HCT116 (cell line): ENCODE measurements at regions not wholly inside any gene's neighbourhood (a gene's known extent, or its start where the extent isn't known, plus 50 kb on each side); places are given as distances from the start of the nearest gene placed in this dataset.

Experiments used
- ATAC-seq: fragments of 200-7000 bp; cut with Tn5 transposase; 2 replicates; pipeline ENCODE4 v1.9.1; 2020; ENCODE audit warnings: mild to moderate bottlenecking, moderate library complexity
- BruUV-seq: library from RNA; stranded (reverse); fragments of 400-500 nt; replicated peaks from 2 replicates; lab custom pipeline; 2021; lab: Mats Ljungman, UMichigan
- CTCF ChIA-PET: fragments of 300-600 bp; sonication (Branson Sonifier 250); formaldehyde crosslinking; loops from one replicate; lab custom pipeline; 2021; ENCODE audit warnings: antibody characterized with exemption; lab: Charles Lee
- POLR2A ChIA-PET: fragments of 300-600, 350-600 bp; sonication (Branson Sonifier 250); formaldehyde crosslinking; loops from one replicate; lab custom pipeline; 2021; ENCODE audit warnings: antibody characterized with exemption; lab: Charles Lee
- RAD21 ChIA-PET, 2 experiments: fragments of 300-600 bp; sonication (Branson Sonifier 250); formaldehyde crosslinking; loops; one replicate each; lab custom pipeline; 2023; ENCODE audit warnings: low total read pairs in 2 of 2; ENCODE audit not compliant: uncharacterized antibody in 2 of 2, unreplicated experiment in 2 of 2, low non-redundant PET in 1 of 2; lab: Charles Lee
- DNase-seq: peaks from one replicate; pipeline ENCODE4 v3.0.0-alpha.2; 2010; ENCODE audit warnings: low read depth, low spot score
- H2AFZ ChIP-seq: fragments of 200-600 bp; shearing (Covaris generic), sonication (generic); 2 replicates; pipeline ENCODE4 v1.6.1; 2017; ENCODE audit warnings: low read depth, mixed run types, mixed read lengths, antibody characterized with exemption, low read length; ENCODE audit not compliant: poor library complexity, severe bottlenecking
- H3K27ac ChIP-seq: 2 replicates; pipeline ENCODE4 v1.5.1; 2012; ENCODE audit warnings: low read depth, low read length
- H3K27me3 ChIP-seq: fragments of 200-600 bp; sonication (generic); 2 replicates; pipeline ENCODE4 v1.6.1; 2016; ENCODE audit warnings: mixed run types, low read length, mixed read lengths; ENCODE audit not compliant: insufficient read depth
- H3K36me3 ChIP-seq, 2 experiments: fragments of 200-500 bp in 1 of 2; fragments of 200-600 bp in 1 of 2; sonication (Bioruptor generic) in 1 of 2; sonication (generic) in 1 of 2; 2 replicates each; pipeline versions ENCODE4 v1.5.1 to v1.6.1; 2014 to 2016; ENCODE audit warnings: low read length in 2 of 2, inconsistent platforms in 1 of 2, mixed read lengths in 1 of 2, mixed run types in 1 of 2; ENCODE audit not compliant: insufficient read depth in 2 of 2, control insufficient read depth in 1 of 2
- H3K4me1 ChIP-seq, 2 experiments: fragments of 200-600 bp in 1 of 2; sonication (generic) in 1 of 2; 2 replicates each; pipeline versions ENCODE4 v1.5.1 to v1.6.1; 2012 to 2017; ENCODE audit warnings: low read length in 2 of 2, inconsistent platforms in 1 of 2, mild to moderate bottlenecking in 1 of 2, mixed read lengths in 1 of 2, mixed run types in 1 of 2, moderate library complexity in 1 of 2; ENCODE audit not compliant: insufficient read depth in 2 of 2, control insufficient read depth in 1 of 2
- H3K4me2 ChIP-seq: fragments of 200-600 bp; sonication (generic); 2 replicates; pipeline ENCODE4 v1.6.1; 2017; ENCODE audit warnings: mixed run types, low read length, mixed read lengths
- H3K4me3 ChIP-seq, 2 experiments: fragments of 200-600 bp in 1 of 2; sonication (generic) in 1 of 2; replicated peaks in 1 of 2; 2 replicates each; pipeline ENCODE4 v1.5.1; 2011 to 2016; ENCODE audit warnings: low read length in 2 of 2, control low read depth in 1 of 2, low read depth in 1 of 2, mild to moderate bottlenecking in 1 of 2, mixed read lengths in 1 of 2, mixed run types in 1 of 2
- H3K79me2 ChIP-seq: fragments of 200-600 bp; sonication (generic); 2 replicates; pipeline ENCODE4 v1.6.1; 2017; ENCODE audit warnings: mild to moderate bottlenecking, mixed run types, low read length, moderate library complexity, mixed read lengths; ENCODE audit not compliant: insufficient read depth
- H3K9ac ChIP-seq: fragments of 200-600 bp; sonication (generic); 2 replicates; pipeline ENCODE4 v1.6.1; 2016; ENCODE audit warnings: low read length, mixed read lengths
- H3K9me2 ChIP-seq: fragments of 200-600 bp; sonication (generic), shearing (Covaris generic); 2 replicates; pipeline ENCODE4 v1.6.1; 2017; ENCODE audit warnings: mixed run types, mild to moderate bottlenecking, moderate library complexity; ENCODE audit not compliant: insufficient read depth
- H3K9me3 ChIP-seq, 2 experiments: fragments of 200-500 bp in 1 of 2; fragments of 200-600 bp in 1 of 2; sonication (Bioruptor generic) in 1 of 2; sonication (generic) in 1 of 2; 2 replicates each; pipeline ENCODE4 v1.6.1; 2014 to 2017; ENCODE audit warnings: low read length in 2 of 2, mixed read lengths in 2 of 2, inconsistent platforms in 1 of 2, low read depth in 1 of 2, mild to moderate bottlenecking in 1 of 2, mixed run types in 1 of 2, moderate library complexity in 1 of 2; ENCODE audit not compliant: control insufficient read depth in 1 of 2, insufficient read depth in 1 of 2
- H4K20me1 ChIP-seq: fragments of 200-600 bp; sonication (generic), shearing (Covaris generic); 2 replicates; pipeline ENCODE4 v1.6.1; 2017; ENCODE audit warnings: mixed run types, mild to moderate bottlenecking, moderate library complexity; ENCODE audit not compliant: insufficient read depth
- ATF3 ChIP-seq: IDR thresholded peaks from 2 replicates; pipeline ENCODE4 v1.6.1; 2012
- CBX3 ChIP-seq: IDR thresholded peaks from 2 replicates; pipeline ENCODE4 v1.6.1; 2012; ENCODE audit warnings: low read depth
- EZH2 ChIP-seq: fragments of 200-600 bp; sonication (generic); IDR thresholded peaks from 2 replicates; pipeline ENCODE4 v1.6.1; 2017; ENCODE audit warnings: antibody characterized with exemption, mixed run types
- EZH2phosphoT487 ChIP-seq: fragments of 200-600 bp; IDR thresholded peaks from 2 replicates; pipeline ENCODE4 v1.6.1; 2018; ENCODE audit warnings: antibody characterized with exemption, borderline replicate concordance
- JUND ChIP-seq: IDR thresholded peaks from 2 replicates; pipeline ENCODE4 v1.6.1; 2012
- POLR2A ChIP-seq: IDR thresholded peaks from 2 replicates; pipeline ENCODE4 v1.7.0; 2011; ENCODE audit warnings: borderline replicate concordance; ENCODE audit not compliant: insufficient read depth, insufficient read length; ENCODE audit errors: extremely low read depth
- SIN3A ChIP-seq: IDR thresholded peaks from 2 replicates; pipeline ENCODE4 v1.6.1; 2012; ENCODE audit warnings: low read depth
- SP1 ChIP-seq: IDR thresholded peaks from 2 replicates; pipeline ENCODE4 v1.6.1; 2012; ENCODE audit warnings: low read depth
- TCF7L2 ChIP-seq: IDR thresholded peaks from 2 replicates; pipeline ENCODE4 v1.7.0; 2011; ENCODE audit warnings: borderline replicate concordance, inconsistent platforms; ENCODE audit not compliant: insufficient read depth, insufficient read length; ENCODE audit errors: extremely low read depth
- YY1 ChIP-seq: IDR thresholded peaks from 2 replicates; pipeline ENCODE4 v1.6.1; 2011; ENCODE audit warnings: low read length, low read depth, moderate library complexity, mild to moderate bottlenecking; ENCODE audit not compliant: insufficient replicate concordance; ENCODE audit errors: extremely low read depth
- ZNF274 ChIP-seq: fragments of 200-500 bp; sonication (Bioruptor generic); IDR thresholded peaks from 2 replicates; pipeline ENCODE4 v1.6.1; 2014; ENCODE audit warnings: mild to moderate bottlenecking, low read depth, low read length, inconsistent platforms
- intact Hi-C: fragments of 100-400 bp; cut with micrococcal nuclease; formaldehyde crosslinking; loops from 2 replicates; pipeline ENCODE4 v1.10.0; 2022
- TF ChIP-seq, protein P1 (sequence below), 3 experiments: fragments of 200-600 bp in 1 of 3; sonication (generic) in 1 of 3; IDR thresholded peaks in 2 of 3; conservative IDR thresholded peaks in 1 of 3; 2 replicates each; pipeline ENCODE4 v1.5.1; 2012 to 2017; ENCODE audit warnings: low read depth in 2 of 3, low read length in 2 of 3, antibody characterized with exemption in 1 of 3, borderline replicate concordance in 1 of 3, control low read depth in 1 of 3, mild to moderate bottlenecking in 1 of 3, mixed read lengths in 1 of 3, mixed run types in 1 of 3, moderate library complexity in 1 of 3; ENCODE audit not compliant: insufficient read depth in 1 of 3

- no peaks in the 10 kb centered on the region for H4K20me1 ChIP-seq
- no peak overlapping the region for H3K4me2 ChIP-seq
- no peak overlapping the region for H2AFZ ChIP-seq
- no peak overlapping the region for H3K27ac ChIP-seq
- no TSS peak for BruUV-seq
- POLR2A ChIA-PET = no interaction called here
- H3K4me3 ChIP-seq = no peak overlapping the region
- no peaks in the 10 kb centered on the region for H3K27me3 ChIP-seq
- DNase-seq (no peak), ATAC-seq (no peak)
- no peaks in the 10 kb centered on the region for H3K9me2 ChIP-seq
- CTCF ChIA-PET = interaction anchor here (1.2 to 2.4 kb wide), 6 partner anchors 17 to 411 kb away, joined by 3 to 23 read pairs (median 8); no protein-coding TSS in a partner anchor
- no peaks in the 10 kb centered on the region for H3K79me2 ChIP-seq
- peaks cover 0 to 3% of the 10 kb centered on the region in 2 experiments; a peak in 1 of 4 replicates for H3K9me3 ChIP-seq
- intact Hi-C loops = no loop called here
- RAD21 ChIA-PET = interaction anchor here in 1 of 2 experiments (1.1 kb wide), 1 partner anchor 412 kb away, joined by 3 read pairs; no protein-coding TSS in a partner anchor
- TF ChIP-seq SIN3A = no peak
- no peak for TF ChIP-seq CBX3
- TF ChIP-seq EZH2phosphoT487 = no peak
- TF ChIP-seq TCF7L2 = no peak
- TF ChIP-seq YY1 = no peak
- no peak for TF ChIP-seq SP1
- no peak for TF ChIP-seq ZNF274
- no peak for TF ChIP-seq POLR2A
- TF ChIP-seq, protein P1, sequence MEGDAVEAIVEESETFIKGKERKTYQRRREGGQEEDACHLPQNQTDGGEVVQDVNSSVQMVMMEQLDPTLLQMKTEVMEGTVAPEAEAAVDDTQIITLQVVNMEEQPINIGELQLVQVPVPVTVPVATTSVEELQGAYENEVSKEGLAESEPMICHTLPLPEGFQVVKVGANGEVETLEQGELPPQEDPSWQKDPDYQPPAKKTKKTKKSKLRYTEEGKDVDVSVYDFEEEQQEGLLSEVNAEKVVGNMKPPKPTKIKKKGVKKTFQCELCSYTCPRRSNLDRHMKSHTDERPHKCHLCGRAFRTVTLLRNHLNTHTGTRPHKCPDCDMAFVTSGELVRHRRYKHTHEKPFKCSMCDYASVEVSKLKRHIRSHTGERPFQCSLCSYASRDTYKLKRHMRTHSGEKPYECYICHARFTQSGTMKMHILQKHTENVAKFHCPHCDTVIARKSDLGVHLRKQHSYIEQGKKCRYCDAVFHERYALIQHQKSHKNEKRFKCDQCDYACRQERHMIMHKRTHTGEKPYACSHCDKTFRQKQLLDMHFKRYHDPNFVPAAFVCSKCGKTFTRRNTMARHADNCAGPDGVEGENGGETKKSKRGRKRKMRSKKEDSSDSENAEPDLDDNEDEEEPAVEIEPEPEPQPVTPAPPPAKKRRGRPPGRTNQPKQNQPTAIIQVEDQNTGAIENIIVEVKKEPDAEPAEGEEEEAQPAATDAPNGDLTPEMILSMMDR (IDR thresholded peaks at IDR 0.05 in 2 of 3, conservative IDR thresholded peaks at IDR 0.05 in 1 of 3; ENCODE audit: borderline replicate concordance in 1 of 3, insufficient read depth in 1 of 3, low read depth in 2 of 3, low read length in 2 of 3) = no peak
- TF ChIP-seq EZH2 = no peak
- no peak for TF ChIP-seq JUND
- TF ChIP-seq ATF3 = no peak
- TF ChIP-seq, all 23 proteins: peak for 0
- no peaks in the 10 kb centered on the region for H3K36me3 ChIP-seq
- no peaks in the 10 kb centered on the region for H3K4me1 ChIP-seq
- no peak overlapping the region for H3K9ac ChIP-seq
Measured at GRCh38 chr12:91356405-91356804, 173.8 kb upstream of the DCN start.
